NCI-H128 (cell line): ENCODE measurements at regions not wholly inside any gene's neighbourhood (a gene's known extent, or its start where the extent isn't known, plus 50 kb on each side); places are given as distances from the start of the nearest gene placed in this dataset.
"Not testable (repeated sequence)": the region's sequence is repeated elsewhere in the genome, so short reads cannot be mapped to it uniquely, and the experiment has no call there.

Experiments
- DNase-seq: peaks from one replicate; lab custom pipeline; 2025; ENCODE audit not compliant: unreplicated experiment; lab: John Stamatoyannopoulos, UW

GRCh38 chr17:53496356-53496755 lies 326.4 kb upstream of the KIF2B start:
- DNase-seq = no peak

GRCh38 chr17:53492532-53492931 lies 330.2 kb upstream of the KIF2B start:
- DNase-seq = no peak

- DNase-seq = no peak
These were observed 332.2 kb upstream of the KIF2B start for GRCh38 chr17:53490447-53490968.

DNA sequence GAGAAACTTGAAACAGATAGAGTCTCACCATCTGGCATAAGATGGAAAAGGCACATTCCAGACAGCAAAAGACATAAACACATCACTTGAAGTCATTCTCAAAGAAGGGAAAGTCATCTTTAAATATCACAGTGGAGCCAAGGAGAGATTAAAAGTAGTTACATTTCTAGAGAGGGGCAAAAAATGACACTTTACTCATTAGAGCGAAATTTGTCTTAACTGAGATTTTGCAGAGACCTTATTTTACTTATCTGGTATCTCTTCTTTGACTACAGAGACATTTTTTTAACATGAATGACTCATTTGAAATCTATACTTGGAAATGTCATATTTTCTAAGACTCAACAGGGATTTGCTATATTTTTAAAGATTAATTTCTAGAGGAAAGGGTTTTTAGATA lies 339.0 kb upstream of the KIF2B start:
- DNase-seq = no peak

DNA sequence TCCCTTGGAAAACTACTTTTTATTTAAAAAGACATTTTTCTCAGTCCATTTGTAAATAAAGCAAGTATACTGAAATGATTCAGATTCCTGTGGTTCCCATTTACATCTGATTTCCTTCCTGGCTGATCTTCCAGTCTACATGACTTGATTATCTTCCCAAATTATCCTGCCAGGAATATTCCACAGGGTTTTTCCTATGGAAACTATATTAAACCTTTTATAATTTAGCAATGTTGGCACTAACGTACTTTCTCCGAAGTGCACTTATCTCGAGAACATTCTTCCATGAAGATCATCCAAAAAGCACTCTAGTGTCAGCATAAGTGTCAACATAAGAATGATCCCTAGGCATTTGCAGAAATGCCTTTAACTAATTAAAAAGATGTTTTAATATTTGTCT lies 347.7 kb upstream of the KIF2B start:
- DNase-seq = no peak

DNA sequence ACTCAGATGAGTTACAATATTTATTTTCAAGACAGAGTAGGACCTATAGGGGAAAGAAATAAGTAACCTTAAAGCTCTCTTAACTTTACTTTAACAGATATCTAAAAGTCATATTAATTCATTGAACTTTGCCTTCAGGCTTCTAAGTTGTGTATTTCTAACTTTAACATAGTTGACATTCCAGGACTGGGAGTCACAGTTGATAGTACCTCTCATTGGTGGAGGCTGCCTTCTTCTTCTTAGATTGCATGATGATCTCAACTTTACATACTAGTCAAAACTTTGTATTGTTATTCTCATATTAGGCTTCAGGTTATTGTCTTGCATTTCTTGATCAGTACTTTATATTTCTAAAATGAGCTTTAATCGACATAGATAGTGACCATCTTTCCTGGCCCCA lies 350.1 kb upstream of the KIF2B start:
- no peak for DNase-seq

GRCh38 chr17:53471514-53471913 lies 351.2 kb upstream of the KIF2B start:
- DNase-seq = no peak

GRCh38 chr17:53470626-53471025 lies 352.1 kb upstream of the KIF2B start:
- DNase-seq = no peak

- no peak for DNase-seq
These were observed 356.0 kb upstream of the KIF2B start for GRCh38 chr17:53466733-53467132.

GRCh38 chr17:53464396-53464795 lies 358.3 kb upstream of the KIF2B start:
- not testable (repeated sequence) for DNase-seq

GRCh38 chr17:53463363-53463762 lies 359.4 kb upstream of the KIF2B start:
- DNase-seq = no peak

- DNase-seq = no peak
These were observed 360.3 kb upstream of the KIF2B start for GRCh38 chr17:53462393-53462811.

DNA sequence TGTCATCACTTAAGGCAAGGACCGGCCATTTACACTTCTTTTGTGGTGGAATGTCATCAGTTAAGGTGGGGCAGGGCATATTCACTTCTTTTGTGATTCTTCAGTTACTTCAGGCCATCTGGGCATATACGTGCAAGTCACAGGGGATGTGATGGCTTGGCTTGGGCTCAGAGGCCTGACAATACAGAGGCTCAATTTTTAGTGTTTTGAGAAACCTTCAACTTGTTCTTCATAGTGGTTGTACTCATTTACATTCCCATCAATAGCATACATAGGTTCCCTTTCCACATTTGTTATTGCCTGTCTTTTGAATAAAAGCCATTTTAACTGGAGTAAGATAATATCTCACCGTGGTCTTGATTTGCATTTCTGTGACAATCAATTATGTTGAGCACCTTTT lies 366.8 kb upstream of the KIF2B start:
- DNase-seq = not testable (repeated sequence)

- no peak for DNase-seq
These were observed 368.4 kb upstream of the KIF2B start for GRCh38 chr17:53454337-53454736.

DNA sequence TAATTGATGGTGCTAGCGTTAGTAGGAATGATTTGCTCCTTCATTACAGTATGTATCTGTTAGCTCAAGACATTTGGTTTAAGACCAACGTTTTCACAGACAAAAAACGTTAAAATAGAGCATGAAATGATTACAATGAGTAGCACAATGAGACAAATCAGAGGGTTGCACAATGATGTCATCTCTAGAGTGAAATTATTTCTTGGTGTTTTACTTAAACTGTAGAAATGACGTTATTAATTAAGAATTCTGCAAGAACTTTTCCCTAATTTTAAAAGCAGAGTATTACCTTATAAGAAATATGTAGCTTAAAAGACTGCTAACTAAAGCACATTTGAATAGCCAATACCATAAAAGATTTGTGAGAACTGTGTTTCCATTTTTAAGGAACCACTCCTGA lies 373.4 kb upstream of the KIF2B start:
- no peak for DNase-seq

DNA sequence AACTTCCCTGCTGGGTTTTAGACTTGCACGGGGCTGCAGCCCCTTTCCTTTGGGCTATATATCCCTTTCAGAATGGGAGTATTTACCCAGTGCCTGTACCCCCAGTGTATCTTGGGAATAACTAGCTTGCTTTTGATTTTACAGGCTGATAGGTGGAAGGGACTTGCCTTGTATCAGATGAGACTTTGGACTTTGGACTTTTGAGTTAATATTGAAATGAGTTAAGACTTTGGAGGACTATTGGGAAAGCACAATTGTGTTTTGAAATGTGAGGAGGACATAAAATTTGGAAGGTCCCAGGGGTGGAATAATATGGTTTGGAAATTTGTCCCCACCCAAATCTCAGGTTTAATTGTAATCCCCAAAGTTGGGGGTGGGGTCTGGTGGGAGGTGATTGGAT lies 393.8 kb upstream of the KIF2B start:
- no peak for DNase-seq

DNA sequence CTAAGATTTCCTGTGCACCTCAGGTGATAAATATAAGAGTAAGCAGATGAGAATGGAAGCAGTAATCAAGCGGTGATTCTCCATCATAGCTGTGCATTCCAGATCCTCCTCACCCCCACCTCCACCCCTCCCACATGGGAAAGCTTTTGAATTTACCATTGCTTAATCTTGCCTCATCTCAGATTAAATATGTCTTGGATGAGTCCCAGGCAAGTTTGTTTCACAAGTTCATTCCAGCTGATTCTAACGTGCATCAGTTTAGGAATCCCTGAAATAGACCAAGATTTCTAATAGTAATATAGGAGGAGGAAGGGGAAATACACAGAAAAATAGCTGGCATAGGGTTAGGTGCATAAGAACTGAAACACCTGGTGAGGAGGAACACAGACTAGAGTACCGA lies 396.2 kb upstream of the KIF2B start:
- no peak for DNase-seq

GRCh38 chr17:53420035-53420641 lies 402.6 kb upstream of the KIF2B start:
- DNase-seq = no peak

GRCh38 chr17:53409588-53409987 lies 413.1 kb upstream of the KIF2B start:
- no peak for DNase-seq

DNA sequence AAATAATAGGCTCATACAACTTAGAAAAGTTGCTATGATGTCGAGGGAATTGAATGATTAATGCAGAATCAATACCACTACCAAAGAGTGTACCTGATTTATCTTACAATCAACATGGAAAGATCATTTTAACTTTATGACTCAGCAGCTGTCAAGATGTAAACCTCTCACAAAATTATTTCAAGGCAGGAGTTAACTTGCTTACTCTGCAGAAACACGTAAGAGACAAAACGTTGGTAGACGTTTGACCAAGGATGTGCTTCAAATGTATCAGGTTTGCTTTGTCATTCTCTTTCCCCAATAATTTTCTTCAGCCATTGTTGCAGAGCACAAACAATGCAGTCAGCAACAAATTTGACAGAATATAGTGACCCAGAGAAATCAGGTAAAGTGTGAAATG lies 415.8 kb upstream of the KIF2B start:
- DNase-seq = no peak

DNA sequence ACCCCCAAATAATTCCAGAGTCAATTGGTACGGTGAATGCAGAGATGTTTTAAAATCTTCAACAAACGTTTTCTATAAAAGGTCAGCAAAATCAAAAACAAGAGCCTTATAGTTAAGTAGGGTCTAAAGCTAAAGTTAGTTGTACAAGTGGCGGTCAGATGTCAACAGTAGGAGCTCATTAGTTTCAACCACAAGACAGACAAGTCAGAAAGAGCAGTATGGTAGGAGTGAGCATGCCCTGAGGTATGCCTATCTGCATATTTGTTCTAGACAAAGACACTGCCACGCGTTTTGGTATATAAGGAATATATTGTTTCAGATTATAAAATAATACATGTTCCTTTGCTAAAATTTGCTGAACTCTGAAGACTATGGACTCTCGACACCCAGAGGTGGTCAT lies 431.5 kb upstream of the KIF2B start:
- DNase-seq = no peak

DNA sequence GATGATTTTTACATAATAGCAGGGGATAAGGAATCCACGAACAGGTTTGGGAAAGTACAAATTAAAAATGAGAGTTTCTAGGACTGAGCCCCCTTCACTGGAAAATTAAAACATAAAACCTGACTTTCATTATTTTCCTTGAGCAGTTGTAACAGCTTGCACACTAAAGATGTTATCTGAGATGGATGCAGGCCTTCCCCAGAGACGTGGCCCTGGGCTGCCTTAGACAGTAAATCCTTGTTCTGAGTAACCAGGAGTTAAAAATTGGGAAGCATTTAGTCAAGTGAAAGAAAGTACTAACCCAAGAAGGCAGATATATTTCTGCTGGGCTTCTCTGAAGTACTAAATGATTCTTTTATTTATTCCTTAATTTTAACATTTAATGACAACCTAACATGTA lies 432.2 kb upstream of the KIF2B start:
- DNase-seq = no peak

GRCh38 chr17:53387745-53388144 lies 435.0 kb upstream of the KIF2B start:
- no peak for DNase-seq
